ENCODE measurements at regions not wholly inside any gene's neighbourhood (a gene's known extent, or its start where the extent isn't known, plus 50 kb on each side); places are given as distances from the start of the nearest gene placed in this dataset.

GRCh38 chr18:75931079-75931478, 503.6 kb upstream of the SMIM21 start:
- TF ChIP-seq CTCF (conservative IDR thresholded peaks at IDR 0.05) (no peak), EZH2 (IDR thresholded peaks at IDR 0.05; ENCODE audit: low read depth) (no peak)
